NCI-H146 (cell line): ENCODE measurements at regions not wholly inside any gene's neighbourhood (a gene's known extent, or its start where the extent isn't known, plus 50 kb on each side); places are given as distances from the start of the nearest gene placed in this dataset.
"Not testable (repeated sequence)": the region's sequence is repeated elsewhere in the genome, so short reads cannot be mapped to it uniquely, and the experiment has no call there.

ENCODE experiments used
- DNase-seq: peaks from one replicate; lab custom pipeline; 2025; lab: John Stamatoyannopoulos, UW

GRCh38 chr2:173467751-173468150 is 113.1 kb downstream of the CDCA7 start:
- DNase-seq: no peak

GRCh38 chr2:173468266-173468793 is 113.7 kb downstream of the CDCA7 start:
- DNase-seq: no peak

DNA sequence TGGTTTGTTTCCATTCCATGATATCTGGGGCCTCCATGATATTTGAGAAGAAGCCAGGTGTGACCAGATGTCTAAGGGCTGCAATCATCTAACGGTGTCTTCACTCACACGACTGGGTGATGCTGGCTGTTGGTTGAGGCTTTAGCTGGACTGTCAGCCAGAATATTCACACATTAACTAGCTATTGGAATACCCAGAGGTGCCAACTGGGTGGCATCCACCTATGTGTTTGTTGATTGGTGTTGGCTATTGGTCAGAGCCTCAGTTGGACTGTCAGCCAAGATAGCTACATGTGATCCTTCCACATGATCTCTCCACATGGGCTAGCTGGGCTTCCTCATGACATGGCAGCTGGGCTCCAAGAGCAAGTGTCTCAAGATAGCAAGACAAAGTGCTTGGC is 117.4 kb downstream of the CDCA7 start:
- no peak for DNase-seq

GRCh38 chr2:173483137-173483536 is 128.5 kb downstream of the CDCA7 start:
- DNase-seq: no peak

DNA sequence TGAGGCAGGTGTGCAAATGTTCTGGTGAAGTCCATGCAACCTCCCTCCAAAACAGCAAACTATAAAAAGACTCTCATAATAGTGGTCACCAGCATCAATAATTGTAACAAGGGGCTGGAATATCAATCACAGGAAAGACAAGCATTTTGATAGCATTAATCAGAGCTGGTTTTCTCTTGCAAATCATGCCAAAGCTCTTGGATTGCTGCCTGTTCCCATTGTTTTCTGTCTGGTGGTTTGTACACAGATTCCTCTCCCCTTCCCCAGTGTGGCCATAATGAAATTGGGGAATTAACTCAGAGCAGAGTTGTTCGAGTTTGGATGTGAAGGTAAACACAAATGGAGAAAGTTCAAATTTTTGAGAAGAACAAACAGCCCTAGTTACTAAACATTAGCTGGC is 134.2 kb downstream of the CDCA7 start:
- no peak for DNase-seq

DNA sequence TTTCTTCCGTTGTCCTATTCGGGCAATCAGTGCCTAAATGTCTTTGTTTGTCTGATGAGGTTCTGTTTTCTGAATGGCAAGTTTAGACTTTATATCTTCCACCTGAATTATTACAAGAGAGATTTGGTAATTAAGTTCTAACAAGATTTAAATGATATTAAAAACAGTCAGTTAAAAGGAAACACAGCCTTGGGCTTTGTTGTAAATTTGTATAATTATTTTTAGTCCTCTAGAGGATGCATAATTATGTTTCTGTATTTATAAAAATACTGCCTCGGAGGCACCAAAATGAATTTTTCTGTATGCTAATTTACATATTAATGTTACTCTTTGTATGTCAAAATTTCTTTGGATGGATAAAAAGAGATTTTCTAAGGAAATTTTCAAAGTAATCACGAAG is 136.7 kb downstream of the CDCA7 start:
- no peak for DNase-seq

- DNase-seq: no peak
These were observed 139.2 kb downstream of the CDCA7 start for GRCh38 chr2:173493874-173494273.

- DNase-seq: no peak
These were observed 142.1 kb downstream of the CDCA7 start for GRCh38 chr2:173496746-173497145.

GRCh38 chr2:173500953-173501352 is 146.3 kb downstream of the CDCA7 start:
- no peak for DNase-seq

DNA sequence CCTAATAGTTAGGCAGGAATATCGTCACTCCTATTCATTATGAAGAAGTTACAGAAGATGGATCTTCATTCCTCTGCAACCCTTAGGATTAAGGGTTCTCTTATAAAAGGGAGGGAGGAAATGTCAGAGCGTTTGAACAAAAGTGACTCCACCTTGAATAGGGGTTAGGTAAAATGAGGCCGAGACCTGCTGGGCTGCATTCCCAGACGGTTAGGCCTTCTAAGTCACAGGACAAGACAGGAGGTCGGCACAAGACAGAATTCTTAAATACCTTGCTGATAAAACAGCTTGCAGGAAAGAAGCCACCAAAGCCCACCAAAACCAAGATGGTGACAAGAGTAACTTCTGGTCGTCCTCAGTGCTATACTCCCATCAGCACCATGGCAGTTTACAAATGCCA is 147.6 kb downstream of the CDCA7 start:
- no peak for DNase-seq

DNA sequence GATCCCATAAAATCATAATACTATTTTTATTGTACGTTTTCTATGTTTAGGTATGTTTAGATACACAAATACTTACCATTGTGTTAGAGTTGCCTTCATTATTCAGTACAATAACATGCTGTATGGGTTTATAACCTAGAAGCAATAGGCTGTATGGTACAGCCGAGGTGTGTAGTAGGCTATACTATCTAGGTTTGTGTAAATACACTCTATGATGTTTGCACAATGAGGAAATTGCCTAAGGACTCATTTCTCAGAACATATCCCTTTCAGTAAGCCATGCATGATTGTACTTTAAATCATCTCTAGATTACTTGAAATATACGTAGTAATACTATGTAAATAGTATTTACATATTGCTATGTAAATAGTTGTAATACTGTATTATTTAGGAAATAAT is 156.7 kb downstream of the CDCA7 start:
- DNase-seq: no peak

- no peak for DNase-seq
These were observed 157.3 kb downstream of the CDCA7 start for GRCh38 chr2:173511942-173512341.

DNA sequence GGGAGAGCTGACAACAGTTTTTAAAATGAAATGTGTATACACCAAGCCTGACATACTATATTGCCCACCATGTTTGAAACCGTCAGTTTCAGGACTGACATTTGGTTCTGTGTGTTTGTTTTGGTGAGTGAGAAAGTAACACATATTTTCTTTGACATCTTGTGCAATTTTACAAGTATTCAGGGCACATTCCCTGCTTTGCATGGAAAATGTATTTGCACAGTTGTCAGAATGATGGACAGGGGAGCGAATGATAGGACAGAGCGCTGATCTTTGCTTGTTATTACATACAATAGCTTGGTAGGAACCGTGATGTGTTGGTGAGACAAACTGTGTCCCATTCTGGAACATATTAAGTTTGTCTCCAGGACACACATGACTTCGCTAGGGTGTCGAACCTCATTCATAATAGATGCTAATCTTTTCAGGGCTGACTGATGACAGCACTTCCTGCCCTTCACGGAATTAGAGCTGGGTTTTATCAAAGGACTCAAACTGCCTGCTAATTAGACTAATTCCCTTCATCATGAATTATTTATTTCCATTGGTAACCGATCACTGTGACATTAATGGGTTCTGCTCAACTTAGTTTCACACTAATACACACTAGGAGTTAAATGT is 158.5 kb downstream of the CDCA7 start:
- DNase-seq: no peak

- DNase-seq: no peak
These were observed 166.2 kb downstream of the CDCA7 start for GRCh38 chr2:173520918-173521317.

DNA sequence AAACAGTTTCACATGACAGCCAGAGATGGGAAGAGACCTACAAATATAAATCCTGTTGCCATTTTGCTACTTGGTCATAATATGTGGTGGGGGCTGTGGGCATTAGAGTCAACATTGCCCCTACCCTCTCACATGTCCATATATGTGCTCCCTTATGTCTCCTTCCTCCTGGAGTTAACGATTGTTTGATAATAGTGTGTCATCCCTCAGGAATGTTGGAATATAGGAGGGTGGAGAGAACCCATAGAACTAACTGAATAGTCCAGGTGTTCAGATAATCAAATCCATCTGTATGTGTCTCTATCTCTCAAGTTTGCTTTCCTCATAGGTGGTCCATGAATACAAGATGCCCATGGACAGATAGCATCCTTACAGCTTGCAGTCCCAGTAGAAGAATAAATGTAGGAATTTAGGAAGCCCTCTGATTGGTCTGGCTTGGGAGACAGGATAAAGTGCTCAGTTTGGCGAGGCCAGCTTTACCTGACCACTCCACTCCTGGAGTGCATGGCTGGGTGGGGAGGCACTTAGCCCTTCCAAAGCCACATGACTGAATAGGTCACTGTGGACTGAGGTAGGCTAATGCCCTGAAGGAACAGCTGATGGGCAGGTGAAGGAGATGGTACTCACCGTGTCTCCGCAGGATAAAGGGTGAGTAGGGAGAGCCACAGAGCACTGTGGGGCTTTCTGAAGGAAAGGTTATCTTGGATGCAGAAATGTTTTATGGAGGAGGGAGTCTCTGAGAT is 166.9 kb downstream of the CDCA7 start:
- no peak for DNase-seq

GRCh38 chr2:173523497-173523896 is 168.8 kb downstream of the CDCA7 start:
- DNase-seq: no peak

DNA sequence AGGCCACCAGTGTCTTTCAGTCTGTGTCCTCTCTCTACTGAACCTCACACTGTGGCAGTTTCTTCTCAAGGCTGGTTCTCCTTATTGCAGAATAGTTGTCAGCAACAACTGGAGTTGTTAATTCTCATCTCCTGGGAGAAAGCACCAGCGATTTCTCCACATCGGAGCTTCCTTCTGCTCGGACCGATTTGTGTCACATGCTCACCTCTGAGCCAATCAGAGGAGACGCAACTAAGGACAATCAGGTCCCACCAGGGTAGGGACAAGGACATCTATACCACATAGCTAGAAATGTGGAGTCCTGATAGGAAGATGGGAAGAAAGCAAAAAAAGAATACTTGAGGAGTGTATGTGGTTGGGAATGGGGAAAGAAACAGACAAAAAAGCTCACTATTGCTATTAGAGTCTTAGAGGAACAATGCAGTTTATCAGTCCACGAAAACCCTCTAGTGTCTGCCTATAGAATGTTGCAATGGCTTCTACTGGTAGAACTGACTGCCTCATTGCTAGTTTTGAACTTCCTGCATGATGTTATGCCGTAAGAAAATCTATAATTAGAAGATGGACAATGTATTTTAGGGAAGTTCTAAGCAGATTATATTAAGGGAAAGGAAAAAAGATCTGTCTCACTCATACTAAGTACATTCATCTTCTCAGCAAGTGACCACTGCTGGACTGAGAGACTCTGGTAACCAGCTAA is 169.7 kb downstream of the CDCA7 start:
- no peak for DNase-seq

DNA sequence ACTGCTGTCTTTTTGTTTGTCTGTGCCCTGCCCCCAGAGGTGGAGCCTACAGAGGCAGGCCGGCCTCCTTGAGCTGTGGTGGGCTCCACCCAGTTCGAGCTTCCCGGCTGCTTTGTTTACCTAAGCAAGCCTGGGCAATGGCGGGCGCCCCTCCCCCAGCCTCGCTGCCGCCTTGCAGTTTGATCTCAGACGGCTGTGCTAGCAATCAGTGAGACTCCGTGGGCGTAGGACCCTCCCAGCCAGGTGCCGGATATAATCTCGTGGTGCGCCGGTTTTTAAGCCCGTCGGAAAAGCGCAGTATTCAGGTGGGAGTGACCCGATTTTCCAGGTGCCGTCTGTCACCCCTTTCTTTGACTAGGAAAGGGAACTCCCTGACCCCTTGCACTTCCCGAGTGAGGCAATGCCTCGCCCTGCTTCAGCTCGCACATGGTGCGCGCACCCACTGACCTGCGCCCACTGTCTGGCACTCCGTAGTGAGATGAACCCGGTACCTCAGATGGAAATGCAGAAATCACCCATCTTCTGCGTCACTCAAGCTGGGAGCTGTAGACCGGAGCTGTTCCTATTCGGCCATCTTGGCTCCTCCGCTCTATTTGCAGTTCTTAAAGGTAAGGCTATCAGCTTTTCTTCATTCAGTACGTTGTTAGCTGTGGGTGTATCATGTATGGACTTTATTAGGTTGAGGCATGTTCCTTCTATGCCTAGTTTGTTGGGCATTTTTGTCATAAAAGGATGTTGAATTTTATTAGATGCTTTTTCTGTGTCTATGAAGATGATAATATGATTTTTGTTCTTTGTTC is 178.3 kb downstream of the CDCA7 start:
- DNase-seq: not testable (repeated sequence)

GRCh38 chr2:173537694-173538093 is 183.0 kb downstream of the CDCA7 start:
- no peak for DNase-seq

- DNase-seq: no peak
These were observed 184.9 kb downstream of the CDCA7 start for GRCh38 chr2:173539615-173540014.

- DNase-seq: no peak
These were observed 190.1 kb downstream of the CDCA7 start for GRCh38 chr2:173544641-173545363.

DNA sequence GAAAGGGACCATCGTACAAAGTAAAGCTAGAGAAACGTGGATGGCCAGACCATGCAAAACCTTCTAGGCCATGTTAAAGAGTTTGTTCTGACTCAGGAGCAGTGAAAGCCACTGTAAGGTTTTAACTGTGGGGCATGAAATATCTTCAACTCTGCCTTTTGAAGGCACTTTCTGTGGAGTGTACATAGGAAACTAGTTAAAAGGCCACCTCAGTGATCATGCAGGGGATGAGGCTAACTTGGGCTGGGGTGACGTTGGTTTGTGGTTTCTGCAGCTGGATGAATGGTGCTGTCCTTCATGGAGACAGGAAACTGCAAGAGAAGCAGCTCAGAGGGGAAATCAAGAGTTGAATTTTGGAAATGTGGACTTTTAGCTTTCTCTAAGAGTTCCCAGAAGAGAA is 190.7 kb downstream of the CDCA7 start:
- no peak for DNase-seq
